HG02884 (cell line): ENCODE measurements at regions not wholly inside any gene's neighbourhood (a gene's known extent, or its start where the extent isn't known, plus 50 kb on each side); places are given as distances from the start of the nearest gene placed in this dataset.
"Not testable (repeated sequence)": the region's sequence is repeated elsewhere in the genome, so short reads cannot be mapped to it uniquely, and the experiment has no call there.

Experiments
- ATAC-seq: cut with Tn5 transposase; IDR thresholded peaks from one replicate; pipeline ENCODE4 v1.9.1; 2021; ENCODE audit warnings: mild to moderate bottlenecking, moderate library complexity; ENCODE audit not compliant: unreplicated experiment

GRCh38 chr12:75742048-75742447, 230.6 kb upstream of the KRR1 start:
- ATAC-seq, result no peak

- no peak for ATAC-seq
These were observed 228.5 kb upstream of the KRR1 start for GRCh38 chr12:75739912-75740311.

GRCh38 chr12:75739098-75739497, 227.7 kb upstream of the KRR1 start:
- ATAC-seq, result not testable (repeated sequence)

- ATAC-seq, result peak; percentile 99
These were observed 227.1 kb upstream of the KRR1 start for GRCh38 chr12:75738486-75738885.

GRCh38 chr12:75735853-75736252, 224.4 kb upstream of the KRR1 start:
- ATAC-seq, result no peak

- no peak for ATAC-seq
These were observed 217.4 kb upstream of the KRR1 start for GRCh38 chr12:75728826-75729225.

- ATAC-seq, result no peak
These were observed 216.2 kb upstream of the KRR1 start for GRCh38 chr12:75727577-75727976.

GRCh38 chr12:75725521-75726111, 214.2 kb upstream of the KRR1 start:
- ATAC-seq, result no peak

GRCh38 chr12:75724928-75725312, 213.5 kb upstream of the KRR1 start:
- ATAC-seq, result no peak

GRCh38 chr12:75724307-75724927, 213.0 kb upstream of the KRR1 start:
- ATAC-seq, result no peak

GRCh38 chr12:75722714-75723200, 211.3 kb upstream of the KRR1 start:
- ATAC-seq, result peak; percentile 97

- no peak for ATAC-seq
These were observed 210.4 kb upstream of the KRR1 start for GRCh38 chr12:75721796-75722195.

GRCh38 chr12:75720812-75721641, 209.6 kb upstream of the KRR1 start:
- no peak for ATAC-seq

- no peak for ATAC-seq
These were observed 206.5 kb upstream of the KRR1 start for GRCh38 chr12:75717902-75718301.

- ATAC-seq, result no peak
These were observed 205.0 kb upstream of the KRR1 start for GRCh38 chr12:75716291-75717025.

GRCh38 chr12:75715682-75716081, 204.3 kb upstream of the KRR1 start:
- no peak for ATAC-seq

GRCh38 chr12:75715323-75715644, 203.9 kb upstream of the KRR1 start:
- ATAC-seq, result no peak

- ATAC-seq, result no peak
These were observed 203.3 kb upstream of the KRR1 start for GRCh38 chr12:75714462-75715322.

- no peak for ATAC-seq
These were observed 202.0 kb upstream of the KRR1 start for GRCh38 chr12:75713434-75713833.

GRCh38 chr12:75712223-75712622, 200.8 kb upstream of the KRR1 start:
- no peak for ATAC-seq
